HG03469 (cell line): ENCODE measurements at regions not wholly inside any gene's neighbourhood (a gene's known extent, or its start where the extent isn't known, plus 50 kb on each side); places are given as distances from the start of the nearest gene placed in this dataset.

Experiments used
- ATAC-seq: cut with Tn5 transposase; IDR thresholded peaks from one replicate; pipeline ENCODE4 v1.9.1; 2021; ENCODE audit warnings: mild to moderate bottlenecking, moderate library complexity, moderate number of reproducible peaks; ENCODE audit not compliant: unreplicated experiment

- no peak for ATAC-seq
Measured at GRCh38 chr11:116233561-116233960, 539.2 kb downstream of the BUD13 start.

GRCh38 chr11:116232364-116232828, 540.4 kb downstream of the BUD13 start:
- no peak for ATAC-seq

GRCh38 chr11:116231543-116231942, 541.2 kb downstream of the BUD13 start:
- no peak for ATAC-seq

GRCh38 chr11:116230438-116230837, 542.3 kb downstream of the BUD13 start:
- ATAC-seq, result no peak

- ATAC-seq, result no peak
Measured at GRCh38 chr11:116229236-116229970, 543.4 kb downstream of the BUD13 start.

GRCh38 chr11:116226731-116227130, 546.1 kb downstream of the BUD13 start:
- no peak for ATAC-seq

GRCh38 chr11:116225784-116226585, 546.8 kb downstream of the BUD13 start:
- ATAC-seq, result no peak

- ATAC-seq, result no peak
Measured at GRCh38 chr11:116225236-116225635, 547.6 kb downstream of the BUD13 start.

- ATAC-seq, result no peak
Measured at GRCh38 chr11:116224889-116225200, 547.9 kb downstream of the BUD13 start.

GRCh38 chr11:116224154-116224888, 548.5 kb downstream of the BUD13 start:
- ATAC-seq, result no peak

GRCh38 chr11:116221351-116221750, 551.4 kb downstream of the BUD13 start:
- ATAC-seq, result no peak

GRCh38 chr11:116219171-116219635, 553.6 kb downstream of the BUD13 start:
- no peak for ATAC-seq

- ATAC-seq, result no peak
Measured at GRCh38 chr11:116217441-116217840, 555.3 kb downstream of the BUD13 start.

- no peak for ATAC-seq
Measured at GRCh38 chr11:116217006-116217405, 555.8 kb downstream of the BUD13 start.

GRCh38 chr11:116215471-116216113, 557.2 kb downstream of the BUD13 start:
- no peak for ATAC-seq

GRCh38 chr11:116211147-116211546, 561.6 kb downstream of the BUD13 start:
- ATAC-seq, result no peak

GRCh38 chr11:116210663-116211062, 562.1 kb downstream of the BUD13 start:
- ATAC-seq, result no peak

GRCh38 chr11:116209255-116209654, 563.5 kb downstream of the BUD13 start:
- no peak for ATAC-seq

GRCh38 chr11:116207421-116208141, 565.2 kb downstream of the BUD13 start:
- no peak for ATAC-seq

- ATAC-seq, result no peak
Measured at GRCh38 chr11:116207019-116207418, 565.8 kb downstream of the BUD13 start.
